HG03558 (cell line): ENCODE measurements at regions not wholly inside any gene's neighbourhood (a gene's known extent, or its start where the extent isn't known, plus 50 kb on each side); places are given as distances from the start of the nearest gene placed in this dataset.
"Not testable (repeated sequence)": the region's sequence is repeated elsewhere in the genome, so short reads cannot be mapped to it uniquely, and the experiment has no call there.

Experiments
- ATAC-seq: cut with Tn5 transposase; IDR thresholded peaks from one replicate; pipeline ENCODE4 v1.9.1; 2021; ENCODE audit warnings: moderate number of reproducible peaks; ENCODE audit not compliant: unreplicated experiment; ENCODE audit errors: extremely low read depth

GRCh38 chr2:82013641-82014040, 1709.1 kb upstream of the LRRTM1 start:
- ATAC-seq: no peak

GRCh38 chr2:82007071-82007664, 1702.6 kb upstream of the LRRTM1 start:
- ATAC-seq: no peak

- ATAC-seq: not testable (repeated sequence)
These were observed 1701.3 kb upstream of the LRRTM1 start for GRCh38 chr2:82005889-82006288.

- ATAC-seq: no peak
These were observed 1697.1 kb upstream of the LRRTM1 start for GRCh38 chr2:82001614-82002013.

GRCh38 chr2:82000606-82001005, 1696.1 kb upstream of the LRRTM1 start:
- no peak for ATAC-seq

- ATAC-seq: no peak
These were observed 1691.8 kb upstream of the LRRTM1 start for GRCh38 chr2:81996332-81996731.

GRCh38 chr2:81991282-81991681, 1686.7 kb upstream of the LRRTM1 start:
- no peak for ATAC-seq

- no peak for ATAC-seq
These were observed 1682.8 kb upstream of the LRRTM1 start for GRCh38 chr2:81987370-81987769.

- no peak for ATAC-seq
These were observed 1680.6 kb upstream of the LRRTM1 start for GRCh38 chr2:81984969-81985637.

GRCh38 chr2:81981585-81981984, 1677.0 kb upstream of the LRRTM1 start:
- no peak for ATAC-seq

GRCh38 chr2:81979086-81979485, 1674.5 kb upstream of the LRRTM1 start:
- ATAC-seq: no peak

- ATAC-seq: no peak
These were observed 1672.4 kb upstream of the LRRTM1 start for GRCh38 chr2:81976998-81977397.

- ATAC-seq: no peak
These were observed 1669.7 kb upstream of the LRRTM1 start for GRCh38 chr2:81974216-81974615.

GRCh38 chr2:81942876-81943275, 1638.3 kb upstream of the LRRTM1 start:
- ATAC-seq: no peak

- ATAC-seq: no peak
These were observed 1637.7 kb upstream of the LRRTM1 start for GRCh38 chr2:81942136-81942680.

GRCh38 chr2:81940266-81940955, 1635.9 kb upstream of the LRRTM1 start:
- no peak for ATAC-seq

GRCh38 chr2:81937944-81938343, 1633.4 kb upstream of the LRRTM1 start:
- ATAC-seq: no peak

GRCh38 chr2:81903534-81903933, 1599.0 kb upstream of the LRRTM1 start:
- no peak for ATAC-seq

GRCh38 chr2:81901017-81901416, 1596.5 kb upstream of the LRRTM1 start:
- ATAC-seq: no peak

GRCh38 chr2:81895620-81896250, 1591.2 kb upstream of the LRRTM1 start:
- ATAC-seq: no peak

- ATAC-seq: no peak
These were observed 1590.0 kb upstream of the LRRTM1 start for GRCh38 chr2:81894451-81894990.
